GM21825 (cell line): ENCODE measurements at regions not wholly inside any gene's neighbourhood (a gene's known extent, or its start where the extent isn't known, plus 50 kb on each side); places are given as distances from the start of the nearest gene placed in this dataset.

ENCODE experiments used
- ATAC-seq: cut with Tn5 transposase; IDR thresholded peaks from one replicate; pipeline ENCODE4 v1.9.1; 2021; ENCODE audit warnings: mild to moderate bottlenecking, moderate library complexity; ENCODE audit not compliant: unreplicated experiment

DNA sequence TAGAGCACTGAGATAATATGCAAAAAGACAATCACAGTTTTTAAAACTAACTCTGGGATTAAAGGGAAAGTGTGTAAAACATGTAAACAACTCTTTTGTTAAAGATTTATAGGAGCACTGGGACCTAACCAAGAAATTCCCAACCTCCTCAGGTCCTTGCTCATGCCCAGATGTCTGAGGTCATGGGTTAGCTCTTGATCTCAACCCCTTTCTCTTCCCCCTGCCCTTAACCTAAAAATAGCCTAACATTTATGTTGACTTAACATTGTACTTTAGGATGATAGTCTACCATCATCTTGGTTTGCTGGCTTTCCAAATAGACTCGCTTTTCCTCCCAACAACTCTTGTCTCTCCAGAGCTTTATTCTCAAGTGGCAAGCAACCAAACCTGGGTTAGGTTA lies 258.2 kb upstream of the FAT3 start:
- no peak for ATAC-seq

GRCh38 chr11:91960770-91961169 lies 263.8 kb upstream of the FAT3 start:
- ATAC-seq, result no peak

- ATAC-seq, result no peak
Observed at GRCh38 chr11:91959411-91959810, 265.2 kb upstream of the FAT3 start.

- ATAC-seq, result no peak
Observed at GRCh38 chr11:91956711-91957110, 267.9 kb upstream of the FAT3 start.

DNA sequence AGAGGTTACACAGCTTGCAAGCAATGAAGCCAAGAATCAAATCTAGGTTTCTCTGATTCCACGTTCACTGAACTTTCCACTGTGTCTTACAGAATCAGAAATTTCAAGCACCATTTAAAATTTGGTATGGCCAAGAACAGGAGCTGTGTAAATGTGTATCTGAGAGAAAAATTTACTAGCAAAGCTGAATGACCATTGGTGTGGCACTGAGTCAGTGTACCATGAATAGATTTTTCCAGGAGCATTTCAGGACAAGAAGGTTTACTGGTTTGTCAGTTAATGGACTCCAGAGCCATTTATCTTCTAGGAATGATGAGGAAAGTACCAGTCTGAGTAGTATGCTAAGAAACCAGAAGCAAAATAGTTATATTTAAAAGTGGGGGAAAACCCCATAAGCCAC lies 269.4 kb upstream of the FAT3 start:
- ATAC-seq, result no peak

- ATAC-seq, result no peak
Observed at GRCh38 chr11:91952056-91952455, 272.6 kb upstream of the FAT3 start.

- ATAC-seq, result no peak
Observed at GRCh38 chr11:91947215-91947820, 277.3 kb upstream of the FAT3 start.

GRCh38 chr11:91946397-91946951 lies 278.1 kb upstream of the FAT3 start:
- no peak for ATAC-seq

GRCh38 chr11:91935120-91935519 lies 289.5 kb upstream of the FAT3 start:
- ATAC-seq, result no peak

- no peak for ATAC-seq
Observed at GRCh38 chr11:91932151-91932821, 292.3 kb upstream of the FAT3 start.

DNA sequence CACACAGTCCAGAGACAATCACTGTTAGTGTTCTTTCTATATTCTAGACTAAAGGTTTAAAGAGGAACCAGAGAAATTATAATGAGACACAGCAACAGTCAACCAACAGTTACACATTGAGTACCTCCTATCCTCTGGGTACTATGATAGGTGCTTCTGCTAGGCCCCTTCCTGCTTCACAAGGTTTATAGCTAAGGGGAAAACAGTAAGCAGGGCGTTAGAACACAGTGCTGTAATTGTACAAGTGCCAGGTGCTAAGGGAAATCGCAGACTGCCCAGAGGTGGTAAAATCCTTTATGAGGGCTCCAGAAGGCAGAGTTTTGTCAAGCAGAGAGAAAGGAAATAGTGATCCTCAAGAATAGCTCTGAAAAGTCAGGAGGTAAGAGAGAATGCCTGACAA lies 297.2 kb upstream of the FAT3 start:
- ATAC-seq, result no peak

- ATAC-seq, result no peak
Observed at GRCh38 chr11:91926965-91927364, 297.7 kb upstream of the FAT3 start.

- ATAC-seq, result no peak
Observed at GRCh38 chr11:91922846-91923245, 301.8 kb upstream of the FAT3 start.

- ATAC-seq, result no peak
Observed at GRCh38 chr11:91921974-91922373, 302.6 kb upstream of the FAT3 start.

- no peak for ATAC-seq
Observed at GRCh38 chr11:91913407-91913806, 311.2 kb upstream of the FAT3 start.

- ATAC-seq, result no peak
Observed at GRCh38 chr11:91912322-91912721, 312.3 kb upstream of the FAT3 start.

- no peak for ATAC-seq
Observed at GRCh38 chr11:91906871-91907624, 317.6 kb upstream of the FAT3 start.

GRCh38 chr11:91904792-91905785 lies 319.5 kb upstream of the FAT3 start:
- ATAC-seq, result no peak

DNA sequence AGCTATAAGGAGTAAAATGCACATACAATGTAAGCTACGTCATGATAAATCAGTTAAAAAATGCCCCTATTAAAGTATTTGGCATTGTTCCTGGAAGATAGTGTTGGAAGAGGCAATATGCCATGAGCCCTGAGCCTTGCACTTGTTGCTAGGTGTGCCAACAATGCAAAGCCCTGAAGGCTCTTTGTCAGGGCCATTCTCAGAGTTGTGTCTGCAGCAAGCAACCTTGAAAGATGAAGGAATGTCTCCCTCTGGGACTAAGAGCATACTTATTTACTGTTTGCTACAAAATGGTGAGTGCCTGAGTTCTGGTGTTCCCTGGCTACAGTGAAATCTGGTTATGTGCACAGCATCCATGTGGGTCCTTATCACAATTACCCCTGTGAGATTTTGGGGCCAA lies 322.3 kb upstream of the FAT3 start:
- no peak for ATAC-seq

DNA sequence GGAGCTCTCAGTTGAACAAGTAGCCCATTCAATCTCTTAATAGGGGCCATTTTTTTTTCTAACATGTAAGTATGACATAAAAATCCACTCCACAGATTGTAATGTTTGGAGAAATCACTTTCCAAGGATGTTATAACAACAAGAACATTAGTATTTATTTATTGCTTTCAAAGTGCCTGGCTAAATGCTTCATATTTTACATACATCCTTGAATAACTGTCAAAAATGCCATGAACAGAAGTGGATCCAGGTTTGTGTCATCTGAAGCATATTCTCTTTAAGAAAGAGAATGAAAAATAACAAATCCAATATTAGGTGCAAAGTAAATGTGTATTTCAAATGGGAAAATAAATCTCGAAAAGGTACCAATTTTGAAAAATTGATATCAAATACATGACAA lies 344.0 kb upstream of the FAT3 start:
- ATAC-seq, result no peak

- ATAC-seq, result no peak
Observed at GRCh38 chr11:91876746-91877145, 347.9 kb upstream of the FAT3 start.
